K562 (cell line): ENCODE measurements at regions not wholly inside any gene's neighbourhood (a gene's known extent, or its start where the extent isn't known, plus 50 kb on each side); places are given as distances from the start of the nearest gene placed in this dataset.

Source experiments
- ATAC-seq: fragments of 200-7000 bp; cut with Tn5 transposase; 3 replicates; pipeline ENCODE4 v1.9.1; 2020; ENCODE audit warnings: moderate library complexity
- BruUV-seq: library from RNA; stranded (reverse); fragments of 400-500 nt; replicated peaks from 2 replicates; lab custom pipeline; 2021; lab: Mats Ljungman, UMichigan
- CTCF ChIA-PET: fragments of 300-600 bp; formaldehyde crosslinking; extraction: SDS; loops from one replicate; lab custom pipeline; 2021; ENCODE audit warnings: low intra/inter-chr PET ratio; lab: Yijun Ruan, JAX
- POLR2A ChIA-PET: fragments of 300-600, 350-650 bp; sonication (Branson Sonifier 250); formaldehyde crosslinking; extraction: SDS; loops from one replicate; lab custom pipeline; 2021; ENCODE audit warnings: antibody characterized with exemption, inconsistent platforms; lab: Yijun Ruan, JAX
- DNase-seq, 4 experiments: peaks; one replicate each; pipeline versions ENCODE4 v3.0.0 to v3.0.0-alpha.2; 2011 to 2018; ENCODE audit warnings: low spot score in 3 of 4, mixed read lengths in 3 of 4; ENCODE audit errors: extremely low read depth in 1 of 4
- FAIRE-seq: peaks from 2 replicates; lab custom pipeline; 2011; peaks lifted over from hg19 to GRCh38; lab: Jason Lieb, UNC
- H2AFZ ChIP-seq: 2 replicates; pipeline ENCODE4 v1.6.0; 2011; ENCODE audit warnings: low read depth, low read length, control low read depth, inconsistent platforms
- H3K27ac ChIP-seq: fragments of 200-600 bp; 3 replicates; pipeline ENCODE4 v1.8.0; 2011; ENCODE audit warnings: low read depth, mild to moderate bottlenecking, control low read depth, inconsistent platforms, low read length, moderate library complexity, mixed read lengths; ENCODE audit errors: extremely low read depth
- H3K27me3 ChIP-seq, 2 experiments: fragments of 300-600 bp in 1 of 2; 2 replicates in 1 of 2; 3 replicates in 1 of 2; pipeline versions ENCODE4 v1.6.0 to v1.8.0; 2011; ENCODE audit warnings: inconsistent platforms in 2 of 2, low read length in 2 of 2, mild to moderate bottlenecking in 1 of 2, mixed read lengths in 1 of 2, moderate library complexity in 1 of 2; ENCODE audit not compliant: control insufficient read depth in 2 of 2, insufficient read depth in 2 of 2
- H3K36me3 ChIP-seq: fragments of 300-600 bp; 3 replicates; pipeline ENCODE4 v1.8.0; 2011; ENCODE audit warnings: mild to moderate bottlenecking, low read length, inconsistent platforms; ENCODE audit not compliant: control insufficient read depth, insufficient read depth
- H3K4me1 ChIP-seq, 2 experiments: fragments of 200-600 bp in 1 of 2; replicated peaks in 1 of 2; 2 replicates in 1 of 2; 3 replicates in 1 of 2; pipeline versions ENCODE4 v1.5.1 to v1.8.0; 2011; ENCODE audit warnings: inconsistent platforms in 2 of 2, low read length in 2 of 2, mild to moderate bottlenecking in 1 of 2, mixed read lengths in 1 of 2, moderate library complexity in 1 of 2; ENCODE audit not compliant: control insufficient read depth in 2 of 2, insufficient read depth in 2 of 2
- H3K4me2 ChIP-seq: 2 replicates; pipeline ENCODE4 v1.6.1; 2011; ENCODE audit warnings: low read length, control low read depth, inconsistent platforms, mixed read lengths; ENCODE audit not compliant: insufficient read depth
- H3K4me3 ChIP-seq: fragments of 200-600 bp; sonication (generic), shearing (Covaris generic); 2 replicates; pipeline ENCODE4 v1.5.1; 2016; ENCODE audit warnings: control low read depth, inconsistent platforms
- H3K79me2 ChIP-seq: fragments of 200-600 bp; 3 replicates; pipeline ENCODE4 v1.8.0; 2011; ENCODE audit warnings: low read length, inconsistent platforms; ENCODE audit not compliant: control insufficient read depth, insufficient read depth
- H3K9ac ChIP-seq, 2 experiments: 2 replicates each; pipeline versions ENCODE4 v1.6.0 to v1.6.1; 2011; ENCODE audit warnings: low read depth in 2 of 2, low read length in 2 of 2, control low read depth in 1 of 2, inconsistent platforms in 1 of 2, mild to moderate bottlenecking in 1 of 2, mixed read lengths in 1 of 2; ENCODE audit not compliant: insufficient read depth in 1 of 2
- H3K9me1 ChIP-seq: one replicate; pipeline ENCODE4 v1.6.0; 2011; ENCODE audit warnings: inconsistent platforms, mild to moderate bottlenecking, low read length, moderate library complexity; ENCODE audit not compliant: control insufficient read depth, insufficient read depth
- H3K9me3 ChIP-seq: replicated peaks from 2 replicates; pipeline ENCODE4 v1.5.1; 2011; ENCODE audit warnings: low read depth, low read length, inconsistent platforms; ENCODE audit not compliant: control insufficient read depth, insufficient read depth
- H4K20me1 ChIP-seq: replicated peaks from 2 replicates; pipeline ENCODE4 v1.6.1; 2011; ENCODE audit warnings: low read length, inconsistent platforms, mixed read lengths; ENCODE audit not compliant: control insufficient read depth, insufficient read depth
- CREM ChIP-seq: IDR thresholded peaks from 2 replicates; pipeline ENCODE4 v1.6.1; 2014; ENCODE audit warnings: antibody characterized with exemption, low read depth
- CXXC5 ChIP-seq: fragments of 250-450 bp; sonication (Bioruptor Pico); IDR thresholded peaks from 2 replicates; pipeline ENCODE4 v1.8.0; 2022; ENCODE audit warnings: inconsistent platforms, mild to moderate bottlenecking, moderate library complexity
- ELF4 ChIP-seq: fragments of 450-650 bp; formaldehyde crosslinking; IDR thresholded peaks from 2 replicates; pipeline ENCODE4 v1.4.0; 2022; ENCODE audit warnings: missing genetic modification characterization
- MBD2 ChIP-seq: sonication (generic); IDR thresholded peaks from 2 replicates; pipeline ENCODE4 v1.6.1; 2016; ENCODE audit warnings: low read depth, borderline replicate concordance
- MCM2 ChIP-seq: fragments of 450-650 bp; IDR thresholded peaks from 2 replicates; pipeline ENCODE4 v1.6.1; 2017; ENCODE audit warnings: low read depth, mild to moderate bottlenecking
- NFRKB ChIP-seq: fragments of 450-650 bp; IDR thresholded peaks from 2 replicates; pipeline ENCODE4 v1.6.1; 2016; ENCODE audit warnings: low read depth
- PHB ChIP-seq: fragments of 250-450 bp; sonication (Bioruptor Pico); IDR thresholded peaks from 2 replicates; pipeline ENCODE4 v1.5.0; 2021
- SREBF2 ChIP-seq: sonication (generic); formaldehyde crosslinking; IDR thresholded peaks from 2 replicates; pipeline ENCODE4 v1.4.0; 2020; ENCODE audit warnings: mild to moderate bottlenecking, missing genetic modification reagents
- ZNF668 ChIP-seq: fragments of 250-450 bp; sonication (Bioruptor Pico); IDR thresholded peaks from 2 replicates; pipeline ENCODE4 v1.8.0; 2022; ENCODE audit warnings: mild to moderate bottlenecking, inconsistent platforms
- WGBS: fragments of 100-300 bp; shearing (Covaris generic); methylation state at CpG from one replicate; pipeline ENCODE4 v1.1.6; 2016; ENCODE audit warnings: low coverage, mixed read lengths; ENCODE audit not compliant: insufficient coverage; ENCODE audit errors: missing lambda C conversion rate; 5-methylcytosine and 5-hydroxymethylcytosine counted together
- in situ Hi-C: fragments of 300-500 bp; cut with MboI; formaldehyde crosslinking; loops from 4 replicates; pipeline ENCODE4 v1.15.0; 2018; ENCODE audit warnings: inconsistent platforms, mixed read lengths
- intact Hi-C: fragments of 100-400 bp; cut with micrococcal nuclease; formaldehyde crosslinking; loops from 2 replicates; pipeline ENCODE4 v1.14.2; 2022
- TF ChIP-seq, protein P1 (sequence below), 2 experiments: IDR thresholded peaks; 2 replicates each; pipeline ENCODE4 v1.6.1; 2012; ENCODE audit warnings: improper control_type of control experiment in 2 of 2, low read depth in 2 of 2, low read length in 2 of 2, borderline replicate concordance in 1 of 2

DNA sequence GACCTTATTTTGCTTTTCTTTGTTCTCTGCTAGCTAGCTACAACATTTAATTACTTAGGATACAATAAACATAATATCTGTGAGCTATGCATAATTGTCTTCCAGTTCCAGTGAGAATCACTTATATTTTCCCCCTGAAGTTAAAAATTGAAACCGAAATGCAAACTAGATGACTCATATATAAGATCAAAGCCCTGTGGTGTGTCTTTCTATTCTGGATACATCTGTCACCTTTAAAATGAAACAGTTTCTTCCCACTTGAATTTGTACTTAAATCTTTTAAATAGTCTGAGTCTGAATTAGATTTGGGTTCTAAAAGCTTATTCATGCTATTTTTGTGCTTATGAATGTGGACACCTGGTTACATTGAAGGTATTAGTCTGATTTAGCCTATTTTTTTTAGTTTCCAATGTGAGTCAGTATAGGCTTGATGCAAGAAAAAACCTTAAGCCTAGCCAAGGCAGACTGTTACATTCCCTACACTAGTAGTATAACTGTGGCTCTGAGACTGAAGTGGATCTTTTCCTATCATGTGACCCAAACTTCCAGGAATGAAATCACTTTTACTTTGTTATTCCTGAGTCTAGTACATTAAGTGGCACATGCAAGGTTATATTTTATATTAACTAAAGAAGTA, 703.5 kb upstream of the RGMB start:
- Histone ChIP-seq H3K79me2 (no peaks in the 10 kb centered on the region), H3K9ac (no peak overlapping the region), H2AFZ (no peak overlapping the region), H3K9me3 (no peaks in the 10 kb centered on the region), H3K9me1 (no peaks in the 10 kb centered on the region), H3K36me3 (no peaks in the 10 kb centered on the region), H3K27ac (no peak overlapping the region), H4K20me1 (no peaks in the 10 kb centered on the region), H3K4me1 (no peaks in the 10 kb centered on the region), H3K4me2 (no peak overlapping the region), H3K27me3 (no peaks in the 10 kb centered on the region), H3K4me3 (no peak overlapping the region)
- in situ Hi-C loops (no loop called here), intact Hi-C loops (no loop called here)
- FAIRE-seq = no peak
- POLR2A ChIA-PET = no interaction called here
- no peak for DNase-seq
- TF ChIP-seq CXXC5 (CRISPR knock-in tag) (no peak), MBD2 (no peak), NFRKB (no peak), ZNF668 (CRISPR knock-in tag) (no peak), PHB (no peak), CREM (no peak), MCM2 (no peak), SREBF2 (CRISPR knock-in tag) (no peak), ELF4 (no peak)
- TF ChIP-seq, protein P1, sequence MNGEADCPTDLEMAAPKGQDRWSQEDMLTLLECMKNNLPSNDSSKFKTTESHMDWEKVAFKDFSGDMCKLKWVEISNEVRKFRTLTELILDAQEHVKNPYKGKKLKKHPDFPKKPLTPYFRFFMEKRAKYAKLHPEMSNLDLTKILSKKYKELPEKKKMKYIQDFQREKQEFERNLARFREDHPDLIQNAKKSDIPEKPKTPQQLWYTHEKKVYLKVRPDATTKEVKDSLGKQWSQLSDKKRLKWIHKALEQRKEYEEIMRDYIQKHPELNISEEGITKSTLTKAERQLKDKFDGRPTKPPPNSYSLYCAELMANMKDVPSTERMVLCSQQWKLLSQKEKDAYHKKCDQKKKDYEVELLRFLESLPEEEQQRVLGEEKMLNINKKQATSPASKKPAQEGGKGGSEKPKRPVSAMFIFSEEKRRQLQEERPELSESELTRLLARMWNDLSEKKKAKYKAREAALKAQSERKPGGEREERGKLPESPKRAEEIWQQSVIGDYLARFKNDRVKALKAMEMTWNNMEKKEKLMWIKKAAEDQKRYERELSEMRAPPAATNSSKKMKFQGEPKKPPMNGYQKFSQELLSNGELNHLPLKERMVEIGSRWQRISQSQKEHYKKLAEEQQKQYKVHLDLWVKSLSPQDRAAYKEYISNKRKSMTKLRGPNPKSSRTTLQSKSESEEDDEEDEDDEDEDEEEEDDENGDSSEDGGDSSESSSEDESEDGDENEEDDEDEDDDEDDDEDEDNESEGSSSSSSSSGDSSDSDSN (IDR thresholded peaks at IDR 0.05; ENCODE audit: borderline replicate concordance in 1 of 2, low read depth in 2 of 2, low read length in 2 of 2) = no peak
- BruUV-seq = no TSS peak
- CTCF ChIA-PET = no interaction called here
- no peak for ATAC-seq
- WGBS = 0% methylated on average over 1 of the region's 1 CpG
